ENCODE measurements at regions not wholly inside any gene's neighbourhood (a gene's known extent, or its start where the extent isn't known, plus 50 kb on each side); places are given as distances from the start of the nearest gene placed in this dataset.

DNA sequence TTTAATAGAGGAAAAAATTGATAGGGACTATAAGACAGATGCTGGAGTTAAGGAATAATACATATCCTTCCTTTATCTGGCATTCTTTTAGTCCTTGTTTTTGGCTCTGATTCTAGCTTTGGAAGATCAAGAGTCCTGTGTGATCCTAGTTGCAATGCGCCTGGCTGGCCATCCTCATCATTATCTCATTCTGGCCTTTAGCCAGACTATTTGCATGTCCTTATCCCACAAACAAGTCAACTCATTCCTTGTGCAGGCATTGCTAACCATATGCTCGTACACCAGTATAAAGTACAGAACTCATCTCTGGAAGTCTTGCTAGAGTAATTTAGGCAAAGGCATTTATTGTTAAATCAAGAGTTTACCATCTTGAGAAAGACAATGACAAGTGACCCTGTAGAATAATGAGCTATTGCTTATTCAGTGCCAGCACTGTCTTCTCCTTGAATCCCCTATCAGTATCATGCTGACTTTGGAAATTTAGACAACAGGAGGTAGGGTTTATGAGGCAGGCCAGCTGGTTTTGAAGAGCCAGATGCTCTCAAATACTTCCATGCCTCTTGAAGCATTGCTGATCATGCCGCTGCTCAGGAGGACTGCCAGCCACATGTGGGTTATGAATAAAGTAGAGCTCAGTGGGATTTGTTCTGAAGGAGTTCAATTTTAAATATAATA, 1730.3 kb upstream of the TENM3 start:
- no peak for TF ChIP-seq POLR2A (IDR thresholded peaks at IDR 0.05; ENCODE audit: low read length)
- TF ChIP-seq GATA1 (IDR thresholded peaks at IDR 0.05; ENCODE audit: low read depth, low read length) = no peak

Data from erythroblast (primary cell).